Natural killer cell (primary cell): ENCODE measurements at regions not wholly inside any gene's neighbourhood (a gene's known extent, or its start where the extent isn't known, plus 50 kb on each side); places are given as distances from the start of the nearest gene placed in this dataset.
A peak's percentile ranks its signal among the peaks of the same experiment; 100 is the strongest.
"Not testable (repeated sequence)": the region's sequence is repeated elsewhere in the genome, so short reads cannot be mapped to it uniquely, and the experiment has no call there.

Experiments
- ATAC-seq, 3 donors: fragments of 150-1000 bp in 2 of 3; fragments of 200-7000 bp in 1 of 3; cut with Tn5 transposase; 1 replicate in 1 of 3; 2 replicates in 2 of 3; pipeline ENCODE4 v1.10.0; 2021; ENCODE audit warnings: mild to moderate bottlenecking in 2 of 3, moderate library complexity in 2 of 3
- DNase-seq, 2 donors: peaks; one replicate each; pipeline versions ENCODE4 v3.0.0 to v3.0.0-alpha.2; 2013 to 2021; ENCODE audit warnings: mixed read lengths in 1 of 2
- H3K27ac ChIP-seq: one replicate; pipeline ENCODE4 v1.5.1; 2013; ENCODE audit warnings: mild to moderate bottlenecking, low read length
- H3K27me3 ChIP-seq: one replicate; pipeline ENCODE4 v1.6.1; 2013; ENCODE audit warnings: low read length; ENCODE audit not compliant: control insufficient read depth, insufficient read depth
- H3K36me3 ChIP-seq: one replicate; pipeline ENCODE4 v1.6.1; 2013; ENCODE audit warnings: low read length; ENCODE audit not compliant: control insufficient read depth, insufficient read depth
- H3K4me1 ChIP-seq: one replicate; pipeline ENCODE4 v1.6.1; 2013; ENCODE audit warnings: low read length; ENCODE audit not compliant: control insufficient read depth, insufficient read depth
- H3K4me3 ChIP-seq: one replicate; pipeline ENCODE4 v1.5.1; 2013; ENCODE audit warnings: low read length
- H3K9me3 ChIP-seq: one replicate; pipeline ENCODE4 v1.6.1; 2013; ENCODE audit warnings: low read length; ENCODE audit not compliant: control insufficient read depth, insufficient read depth
- H3K27ac Mint-ChIP-seq, 2 donors: one replicate each; pipeline ENCODE4 v1.8.0; 2022; ENCODE audit warnings: mild to moderate bottlenecking in 2 of 2, mixed read lengths in 2 of 2, moderate library complexity in 1 of 2
- H3K27me3 Mint-ChIP-seq, 2 donors: one replicate each; pipeline ENCODE4 v1.8.0; 2022; ENCODE audit warnings: low read depth in 2 of 2, mixed read lengths in 2 of 2
- H3K36me3 Mint-ChIP-seq: one replicate; pipeline ENCODE4 v1.8.0; 2022; ENCODE audit warnings: mixed read lengths
- H3K4me1 Mint-ChIP-seq, 2 donors: one replicate each; pipeline ENCODE4 v1.8.0; 2022; ENCODE audit warnings: mixed read lengths in 2 of 2
- H3K4me3 Mint-ChIP-seq: one replicate; pipeline ENCODE4 v1.8.0; 2022; ENCODE audit warnings: mild to moderate bottlenecking, moderate library complexity, mixed read lengths
- H3K9me3 Mint-ChIP-seq, 2 donors: one replicate each; pipeline ENCODE4 v1.8.0; 2022; ENCODE audit warnings: mixed read lengths in 2 of 2
- WGBS: methylation state at CpG from one replicate; pipeline ENCODE4 v1.1.7; 2013; ENCODE audit warnings: missing lambda C conversion rate; ENCODE audit not compliant: insufficient coverage; 5-methylcytosine and 5-hydroxymethylcytosine counted together
- intact Hi-C: fragments of 100-400 bp; cut with micrococcal nuclease; formaldehyde crosslinking; loops from one replicate; pipeline ENCODE4 v1.14.2; 2022
- TF ChIP-seq, protein P1 (sequence below): fragments of 200-600 bp; IDR thresholded peaks from one replicate; pipeline ENCODE4 v1.8.0; 2022; ENCODE audit warnings: antibody characterized with exemption

GRCh38 chr7:131040467-131040932, 287.2 kb upstream of the MKLN1 start:
- Mint-ChIP-seq H3K4me1 (peaks cover 63 to 66% of the 10 kb centered on the region in 2 donors), H3K9me3 (no peaks in the 10 kb centered on the region), H3K27me3 (no peaks in the 10 kb centered on the region), H3K27ac (peak overlapping the region; percentile 65 to 68), H3K36me3 (peaks cover 3% of the 10 kb centered on the region), H3K4me3 (peak overlapping the region; percentile 31)
- Histone ChIP-seq H3K36me3 (no peaks in the 10 kb centered on the region), H3K9me3 (no peaks in the 10 kb centered on the region), H3K27me3 (no peaks in the 10 kb centered on the region), H3K4me1 (no peaks in the 10 kb centered on the region), H3K4me3 (no peak overlapping the region), H3K27ac (peak overlapping the region; percentile 41)
- ATAC-seq (peak; percentile 49 to 74 (median 50)), DNase-seq (peak in 1 of 2 donors; percentile 83)
- TF ChIP-seq, protein P1, sequence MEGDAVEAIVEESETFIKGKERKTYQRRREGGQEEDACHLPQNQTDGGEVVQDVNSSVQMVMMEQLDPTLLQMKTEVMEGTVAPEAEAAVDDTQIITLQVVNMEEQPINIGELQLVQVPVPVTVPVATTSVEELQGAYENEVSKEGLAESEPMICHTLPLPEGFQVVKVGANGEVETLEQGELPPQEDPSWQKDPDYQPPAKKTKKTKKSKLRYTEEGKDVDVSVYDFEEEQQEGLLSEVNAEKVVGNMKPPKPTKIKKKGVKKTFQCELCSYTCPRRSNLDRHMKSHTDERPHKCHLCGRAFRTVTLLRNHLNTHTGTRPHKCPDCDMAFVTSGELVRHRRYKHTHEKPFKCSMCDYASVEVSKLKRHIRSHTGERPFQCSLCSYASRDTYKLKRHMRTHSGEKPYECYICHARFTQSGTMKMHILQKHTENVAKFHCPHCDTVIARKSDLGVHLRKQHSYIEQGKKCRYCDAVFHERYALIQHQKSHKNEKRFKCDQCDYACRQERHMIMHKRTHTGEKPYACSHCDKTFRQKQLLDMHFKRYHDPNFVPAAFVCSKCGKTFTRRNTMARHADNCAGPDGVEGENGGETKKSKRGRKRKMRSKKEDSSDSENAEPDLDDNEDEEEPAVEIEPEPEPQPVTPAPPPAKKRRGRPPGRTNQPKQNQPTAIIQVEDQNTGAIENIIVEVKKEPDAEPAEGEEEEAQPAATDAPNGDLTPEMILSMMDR = peak; percentile 90
- 5% methylated on average over 6 of the region's 6 CpGs for WGBS
- intact Hi-C loops = loop anchor here (1.0 to 5.0 kb wide), 2 partner anchors 58 to 143 kb away; no protein-coding TSS in a partner anchor

DNA sequence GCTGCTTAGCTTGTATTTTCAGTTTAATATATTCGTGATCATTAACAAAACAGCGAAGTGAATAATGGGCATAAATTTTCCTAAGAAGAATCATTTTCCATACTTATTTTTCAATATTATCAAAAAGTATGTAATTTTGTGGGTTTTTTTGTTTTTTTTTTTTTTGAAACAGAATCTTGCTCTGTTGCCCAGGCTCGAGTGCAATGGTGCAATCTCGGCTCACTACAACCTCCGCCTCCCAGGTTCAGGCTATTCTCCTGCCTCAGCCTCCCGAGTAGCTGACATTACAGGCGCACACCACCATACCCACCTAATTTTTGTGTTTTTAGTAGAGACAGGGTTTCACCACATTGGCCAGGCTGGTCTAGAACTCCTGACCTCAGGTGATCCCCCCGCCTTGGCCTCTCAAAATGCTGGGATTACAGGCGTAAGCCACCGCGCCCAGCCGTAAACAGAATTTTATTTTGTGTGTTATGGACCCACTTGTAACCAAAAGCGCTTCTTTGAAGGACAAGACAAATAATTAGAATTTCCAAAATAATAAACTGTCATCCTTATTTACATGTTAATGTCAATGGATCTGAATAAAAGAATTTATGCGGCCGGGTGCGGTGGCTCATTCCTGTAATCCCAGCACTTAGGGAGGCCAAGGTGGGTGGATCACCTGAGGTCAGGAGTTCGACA, 286.5 kb upstream of the MKLN1 start:
- not testable (repeated sequence) for ATAC-seq, DNase-seq, H3K9me3 ChIP-seq, H3K36me3 Mint-ChIP-seq, H3K27me3 ChIP-seq, H3K9me3 Mint-ChIP-seq, H3K36me3 ChIP-seq, H3K27me3 Mint-ChIP-seq, H3K27ac ChIP-seq, H3K4me3 ChIP-seq, H3K4me1 ChIP-seq
- H3K4me1 Mint-ChIP-seq = peaks cover 67 to 70% of the 10 kb centered on the region in 2 donors
- H3K4me3 Mint-ChIP-seq = peak overlapping the region; percentile 31
- peak overlapping the region; percentile 65 to 68 for H3K27ac Mint-ChIP-seq
- intact Hi-C loops = loop anchor here (5.0 kb wide), 1 partner anchor 59 kb away; no protein-coding TSS in a partner anchor
- WGBS = 97% methylated on average over 13 of the region's 17 CpGs

GRCh38 chr7:131042269-131043160, 285.2 kb upstream of the MKLN1 start:
- DNase-seq = no peak
- no peak for ATAC-seq
- Mint-ChIP-seq H3K4me3 (peak overlapping the region; percentile 41), H3K36me3 (peaks cover 7% of the 10 kb centered on the region), H3K27ac (peak overlapping the region; percentile 65 to 81), H3K27me3 (no peaks in the 10 kb centered on the region), H3K4me1 (peaks cover 71 to 73% of the 10 kb centered on the region in 2 donors), H3K9me3 (peaks cover 0 to 2% of the 10 kb centered on the region in 2 donors)
- Histone ChIP-seq H3K4me3 (no peak overlapping the region), H3K4me1 (no peaks in the 10 kb centered on the region), H3K27me3 (no peaks in the 10 kb centered on the region), H3K9me3 (no peaks in the 10 kb centered on the region), H3K36me3 (no peaks in the 10 kb centered on the region), H3K27ac (no peak overlapping the region)
- TF ChIP-seq, protein P1 = no peak
- 92% methylated on average over 7 of the region's 7 CpGs for WGBS
- intact Hi-C loops = loop anchor here (5.0 kb wide), 1 partner anchor 60 kb away; no protein-coding TSS in a partner anchor

DNA sequence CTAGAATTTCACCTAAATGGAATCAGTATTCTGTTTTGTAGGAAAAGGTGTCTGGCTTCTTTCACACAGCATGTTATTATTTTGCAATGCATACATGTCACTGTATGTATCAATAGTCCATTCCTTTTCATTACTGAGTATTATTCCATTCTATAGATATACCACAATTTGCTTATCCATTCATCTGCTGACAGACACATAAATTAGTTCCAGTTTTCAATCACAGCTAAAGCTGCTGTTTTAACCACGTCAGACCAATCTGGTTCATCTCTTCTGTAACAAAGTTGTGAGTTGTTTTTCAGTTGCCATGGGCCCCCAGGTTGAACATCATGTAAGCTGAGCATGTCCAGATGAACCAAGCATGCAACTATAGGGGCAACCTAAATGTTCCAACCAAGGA, 282.1 kb upstream of the MKLN1 start:
- TF ChIP-seq, protein P1 = no peak
- ATAC-seq (peak in 1 of 3 donors; percentile 11), DNase-seq (no peak)
- Histone ChIP-seq H3K4me3 (no peak overlapping the region), H3K27ac (no peak overlapping the region), H3K27me3 (no peaks in the 10 kb centered on the region), H3K4me1 (peaks cover 9% of the 10 kb centered on the region), H3K9me3 (no peaks in the 10 kb centered on the region), H3K36me3 (no peaks in the 10 kb centered on the region)
- Mint-ChIP-seq H3K36me3 (peaks cover 7% of the 10 kb centered on the region), H3K27ac (peak overlapping the region; percentile 52 to 69), H3K4me3 (peak overlapping the region; percentile 32), H3K4me1 (peaks cover 74 to 76% of the 10 kb centered on the region in 2 donors), H3K27me3 (no peaks in the 10 kb centered on the region), H3K9me3 (peaks cover 0 to 2% of the 10 kb centered on the region in 2 donors)
- 93% methylated on average over 1 of the region's 1 CpG for WGBS
- intact Hi-C loops = no loop called here
